ENCODE measurements at regions not wholly inside any gene's neighbourhood (a gene's known extent, or its start where the extent isn't known, plus 50 kb on each side); places are given as distances from the start of the nearest gene placed in this dataset.

DNA sequence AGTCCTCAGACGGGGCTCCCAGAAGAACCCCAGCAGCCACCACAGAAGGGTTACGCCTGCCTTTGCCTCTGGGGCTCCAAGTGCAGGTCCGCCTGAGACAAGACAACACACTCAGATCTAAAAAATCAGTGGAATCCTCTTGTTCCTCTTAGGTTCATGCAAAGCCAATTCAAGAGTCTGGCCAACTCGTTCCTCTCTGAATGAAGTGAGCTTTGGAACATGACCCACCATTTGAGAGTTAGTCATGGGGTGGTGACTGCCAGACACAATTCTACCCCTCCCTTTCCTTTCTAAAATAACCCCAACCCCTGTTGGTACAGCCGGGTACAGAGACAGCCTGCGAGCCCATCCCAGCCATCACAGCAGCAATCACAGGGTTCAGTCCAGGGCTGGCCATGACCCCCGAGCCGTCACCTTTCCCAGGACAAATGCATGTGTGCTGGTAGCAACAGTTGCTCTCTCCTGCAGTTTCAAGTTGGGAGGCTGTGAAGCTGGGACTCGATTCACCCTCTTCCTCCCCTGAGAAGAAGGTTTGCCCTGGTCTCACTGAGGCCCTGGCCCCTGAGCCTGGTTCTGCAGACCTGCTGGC, 183.1 kb upstream of the SH3BP4 start:
- DNase-seq (ENCODE audit: low read depth in 2 of 2) = no peak

DNA sequence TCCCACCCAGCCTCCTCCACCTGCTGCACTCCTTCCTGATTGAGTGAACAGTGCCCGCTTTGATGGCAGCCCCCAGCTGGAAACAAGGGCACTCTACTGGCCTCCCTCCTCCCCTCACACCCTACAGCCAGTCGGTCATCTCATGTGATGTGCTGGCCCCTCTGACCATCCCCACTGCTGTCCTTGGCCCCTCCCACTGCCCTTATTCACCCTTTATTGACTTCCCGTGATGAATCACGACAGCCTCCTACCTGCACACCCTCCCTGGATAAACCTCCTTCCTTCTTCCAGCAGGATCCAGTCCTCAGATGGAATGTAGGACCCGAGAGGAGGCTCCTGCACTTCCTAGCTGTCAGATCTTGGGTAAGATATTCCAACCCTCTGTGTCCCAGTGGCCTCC, 186.5 kb upstream of the SH3BP4 start:
- DNase-seq (ENCODE audit: low read depth in 2 of 2) = no peak

DNA sequence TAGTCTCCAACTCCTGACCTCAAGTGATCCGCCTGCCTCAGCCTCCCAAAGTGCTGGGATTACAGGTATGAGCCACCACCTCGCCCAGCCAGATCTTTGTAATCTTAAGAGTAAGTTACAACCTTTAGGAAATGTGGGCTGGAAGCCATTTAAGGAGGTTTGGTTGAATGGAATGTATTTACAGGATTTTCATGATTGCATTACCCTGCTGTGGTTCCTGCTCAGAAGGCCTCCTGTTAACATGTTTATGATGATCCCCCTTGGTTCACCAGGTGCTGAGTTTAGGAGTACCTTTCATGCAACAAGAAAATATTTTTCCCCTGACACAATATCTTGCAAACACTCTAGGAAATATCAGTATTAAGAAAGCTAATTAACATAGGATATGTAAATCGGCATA, 187.4 kb upstream of the SH3BP4 start:
- no peak for DNase-seq (ENCODE audit: low read depth in 2 of 2)

DNA sequence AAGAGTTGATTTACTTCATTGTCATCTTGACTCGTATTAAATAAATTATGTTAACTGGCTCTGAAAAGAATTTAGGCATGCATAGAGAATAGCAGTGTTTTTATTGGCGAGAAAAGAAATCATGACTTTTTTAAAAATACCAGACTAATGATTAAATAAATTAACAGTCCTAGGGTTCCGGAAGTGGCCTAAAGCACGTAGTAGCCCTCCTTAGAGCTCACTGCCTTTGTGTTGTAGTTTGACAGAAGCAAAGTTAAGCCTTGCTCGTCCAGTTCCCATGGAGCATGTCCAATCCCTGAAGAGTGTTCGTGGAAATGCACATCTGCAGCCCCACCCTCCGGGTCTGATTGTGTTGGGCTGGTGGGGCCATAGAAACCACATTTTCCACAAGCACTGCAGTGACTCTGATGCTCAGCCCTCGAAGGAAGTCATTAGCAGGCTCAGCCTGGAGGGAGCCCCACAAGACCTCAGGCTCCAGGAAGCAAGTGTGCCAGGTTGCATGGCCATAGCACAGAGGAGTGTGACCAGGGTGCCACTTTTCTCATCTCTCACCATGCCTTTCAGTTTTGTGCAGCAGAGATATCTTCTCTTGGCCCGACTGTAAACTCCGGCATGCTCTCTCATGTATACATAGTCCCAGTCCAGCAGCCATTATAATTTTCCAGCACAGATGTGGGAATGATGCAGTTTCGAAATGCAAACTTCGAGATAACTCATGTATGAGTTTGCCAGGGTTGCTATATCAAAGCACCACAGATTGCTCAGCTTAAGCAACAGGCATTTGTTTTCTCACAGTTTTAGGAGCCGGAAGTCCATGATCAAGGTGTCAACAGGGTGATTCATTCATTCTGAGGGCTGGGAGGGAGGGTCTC, 188.6 kb upstream of the SH3BP4 start:
- no peak for DNase-seq (ENCODE audit: low read depth in 2 of 2)

DNA sequence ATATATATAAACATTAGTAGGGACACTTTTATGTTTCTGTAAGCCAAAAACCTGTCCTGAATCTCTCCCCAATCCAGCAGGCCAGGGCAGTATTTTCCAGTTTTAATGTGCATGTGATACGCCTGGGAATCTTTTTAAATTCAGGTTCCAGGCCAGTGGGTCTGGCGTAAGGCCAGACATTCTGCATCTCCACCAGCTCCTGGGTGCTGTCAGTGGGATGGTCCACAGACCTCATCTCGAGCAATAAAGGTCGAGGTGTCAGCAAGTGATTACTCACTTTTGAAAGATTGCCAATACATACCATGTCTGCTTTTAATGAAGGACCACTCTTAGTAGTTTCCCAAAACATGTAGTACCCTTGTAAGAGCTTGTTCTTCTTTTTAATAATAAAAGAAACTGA, 189.9 kb upstream of the SH3BP4 start:
- DNase-seq (ENCODE audit: low read depth in 2 of 2) = no peak

DNA sequence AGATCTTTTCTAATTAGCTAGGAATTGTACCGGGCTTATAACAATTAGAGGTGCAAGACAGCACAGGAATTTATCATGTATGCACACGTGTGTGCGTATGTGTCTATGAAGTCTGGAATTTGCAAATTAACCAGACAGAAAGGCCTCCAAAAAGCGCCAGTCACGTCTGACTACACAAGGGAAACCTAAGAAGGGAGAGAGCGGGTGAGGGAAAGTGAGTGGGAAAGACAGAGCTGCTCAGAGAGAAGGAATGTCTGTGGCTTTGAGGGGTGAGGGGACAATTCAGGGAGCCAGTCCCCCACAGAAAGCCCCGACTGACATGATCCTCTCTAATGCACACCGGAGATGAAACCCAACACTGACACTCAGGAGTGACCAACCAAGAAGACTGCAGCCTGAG, 197.7 kb upstream of the SH3BP4 start:
- DNase-seq (ENCODE audit: low read depth in 2 of 2) = no peak

DNA sequence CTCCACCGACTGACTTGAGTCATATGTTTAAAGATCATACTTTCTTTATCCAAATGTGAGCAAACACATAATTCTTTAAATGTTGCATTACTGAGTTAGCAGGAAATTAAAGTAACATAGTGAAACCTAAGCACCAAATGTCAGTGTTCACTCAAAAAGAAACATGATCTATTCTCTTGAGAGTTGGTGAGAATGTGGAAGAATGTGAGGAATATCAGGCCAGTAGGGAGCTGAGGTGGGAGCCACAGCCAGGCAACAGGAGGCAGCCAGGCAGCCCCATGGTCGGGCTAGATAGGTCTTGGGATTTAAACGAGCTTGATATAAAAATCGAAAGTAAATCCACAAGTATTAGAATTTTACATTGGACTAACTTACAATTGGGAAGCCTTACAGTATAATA, 198.1 kb upstream of the SH3BP4 start:
- no peak for DNase-seq (ENCODE audit: low read depth in 2 of 2)

DNA sequence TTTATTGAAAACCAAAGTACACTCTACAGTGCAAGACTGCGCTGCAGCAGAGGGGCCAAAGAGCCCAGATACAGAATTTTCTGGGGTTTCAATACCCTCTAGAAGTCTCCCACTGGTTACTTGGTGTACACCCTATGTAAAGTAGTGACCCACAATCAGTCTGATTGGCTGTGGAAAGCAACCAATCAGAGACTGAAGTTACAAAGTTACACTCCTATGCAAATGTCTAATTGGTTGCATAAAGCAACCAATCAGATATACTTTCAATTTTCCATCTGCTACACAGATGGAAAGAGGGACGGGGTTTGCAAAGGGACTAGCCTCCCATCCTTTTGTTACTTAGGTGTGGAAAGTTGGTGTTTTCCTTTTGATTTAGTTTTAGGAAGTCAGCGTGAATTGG, 198.9 kb upstream of the SH3BP4 start:
- no peak for DNase-seq (ENCODE audit: low read depth in 2 of 2)

DNA sequence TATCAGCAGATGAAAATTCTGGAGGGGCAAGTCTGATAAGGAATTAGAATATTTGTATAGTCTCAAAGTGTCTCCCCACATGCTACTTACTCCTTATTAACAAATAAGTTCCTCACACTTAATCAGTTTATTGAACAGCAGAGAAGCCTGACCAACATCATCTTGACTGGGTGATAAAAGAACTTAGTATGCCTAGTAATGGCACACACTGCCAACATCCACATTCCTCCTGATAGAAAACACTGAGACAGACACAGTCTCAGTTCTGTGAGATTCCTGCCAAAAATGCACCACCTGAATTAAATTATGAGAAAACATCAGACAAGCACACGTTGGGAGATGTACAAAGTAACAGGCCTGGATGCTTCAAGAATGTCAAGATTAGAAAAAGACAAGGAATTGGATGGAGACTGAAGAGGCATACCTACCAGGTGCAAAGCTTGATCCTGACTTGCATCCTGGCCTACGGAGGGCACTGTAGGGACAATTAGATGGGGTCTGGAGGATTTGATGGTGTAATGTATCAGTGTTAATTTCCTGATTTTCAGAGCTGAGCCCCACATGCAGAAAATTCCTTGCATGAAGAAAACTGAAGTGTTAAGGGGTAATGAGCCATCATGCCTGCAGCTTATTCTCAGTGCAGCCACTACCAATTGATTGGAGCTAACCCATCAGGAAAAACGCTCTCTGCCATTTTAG, 200.4 kb upstream of the SH3BP4 start:
- no peak for DNase-seq (ENCODE audit: low read depth in 2 of 2)

DNA sequence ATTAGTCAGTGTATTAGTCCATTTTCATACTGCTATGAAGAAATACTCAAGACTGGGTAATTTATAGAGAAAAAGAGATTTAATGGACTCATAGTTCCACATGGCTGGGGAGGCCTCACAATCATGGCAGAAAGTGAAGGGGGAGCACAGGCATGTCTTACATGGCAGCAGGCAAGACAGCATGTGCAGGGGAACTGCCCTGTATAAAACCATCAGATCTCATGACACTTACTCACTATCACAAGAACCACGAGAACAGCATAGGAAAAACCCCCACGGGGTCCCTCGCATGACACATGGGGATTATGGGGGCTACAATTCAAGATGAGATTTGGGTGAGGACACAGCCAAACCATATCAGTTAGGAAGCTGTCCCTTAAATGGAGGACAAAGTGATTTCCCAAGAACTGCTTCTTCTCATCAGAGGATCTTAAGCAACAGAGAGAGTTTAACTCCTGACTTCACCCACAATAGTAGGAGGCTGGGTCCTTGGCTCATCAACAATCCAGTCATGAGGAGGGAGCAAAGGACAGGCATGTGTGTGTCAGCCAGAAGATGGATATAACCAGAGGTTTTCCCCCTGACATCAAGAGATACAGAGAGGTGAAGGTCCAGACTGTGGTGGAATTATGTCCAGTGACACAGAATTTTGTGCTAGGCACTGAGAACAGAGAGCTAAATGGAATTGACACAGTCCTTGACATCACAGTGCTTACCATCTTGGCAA, 203.8 kb upstream of the SH3BP4 start:
- no peak for DNase-seq (ENCODE audit: low read depth in 2 of 2)

DNA sequence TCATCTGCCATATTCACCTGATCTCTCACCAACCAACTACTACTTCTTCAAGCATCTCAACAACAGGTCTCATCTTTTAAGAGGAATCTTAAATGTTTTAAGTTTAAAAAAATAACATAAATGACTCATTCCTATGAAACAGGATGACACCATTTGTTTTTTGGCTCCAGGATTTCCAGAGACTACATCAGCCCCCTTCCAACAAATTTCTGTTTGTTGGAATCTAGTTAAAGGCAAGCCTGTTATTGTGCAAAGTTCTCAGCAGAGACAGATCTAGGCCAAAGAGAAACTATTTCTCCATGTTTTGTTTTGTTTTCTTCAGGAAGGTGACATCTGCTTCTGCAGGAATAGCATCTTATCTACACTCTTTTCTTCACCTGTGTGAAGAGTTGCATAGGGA, 204.8 kb upstream of the SH3BP4 start:
- no peak for DNase-seq (ENCODE audit: low read depth in 2 of 2)

DNA sequence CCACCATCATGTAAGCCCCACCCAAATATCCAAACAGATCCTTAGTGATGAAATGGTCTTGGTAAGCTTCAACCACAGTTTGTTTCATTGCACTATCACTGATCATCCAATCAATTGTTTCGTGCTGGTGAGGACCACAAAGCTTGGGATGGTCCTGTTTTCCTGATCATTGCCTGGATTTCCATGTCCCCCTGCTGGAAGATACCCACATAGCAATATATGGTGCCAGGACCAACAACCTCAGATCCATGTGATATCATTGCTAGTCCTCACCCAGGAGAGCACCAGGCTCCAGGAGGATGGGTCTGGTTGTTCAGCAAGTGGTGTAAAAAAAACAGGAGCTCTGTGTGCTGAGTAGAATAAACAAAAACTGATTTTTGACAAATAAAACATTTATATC, 206.5 kb upstream of the SH3BP4 start:
- DNase-seq (ENCODE audit: low read depth in 2 of 2) = no peak

DNA sequence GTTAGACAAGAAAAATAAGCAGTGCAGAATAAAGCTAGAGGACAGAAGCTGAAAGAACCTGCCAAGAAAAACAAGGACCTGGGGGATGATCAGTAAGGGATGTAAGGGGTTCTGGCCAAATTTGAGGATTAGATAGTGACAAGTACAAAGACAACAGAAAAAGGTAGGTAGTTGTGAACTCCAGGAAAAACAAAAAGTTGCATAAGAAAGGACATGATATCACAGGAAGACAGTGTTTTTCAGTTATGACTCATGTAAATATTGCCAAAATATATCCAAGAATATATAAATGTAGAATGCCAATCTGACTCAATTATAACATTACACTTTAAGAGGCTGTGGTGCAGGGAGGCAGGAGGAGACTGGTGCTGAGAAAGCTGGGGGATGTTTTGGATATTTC, 209.8 kb upstream of the SH3BP4 start:
- DNase-seq (ENCODE audit: low read depth in 2 of 2) = no peak

DNA sequence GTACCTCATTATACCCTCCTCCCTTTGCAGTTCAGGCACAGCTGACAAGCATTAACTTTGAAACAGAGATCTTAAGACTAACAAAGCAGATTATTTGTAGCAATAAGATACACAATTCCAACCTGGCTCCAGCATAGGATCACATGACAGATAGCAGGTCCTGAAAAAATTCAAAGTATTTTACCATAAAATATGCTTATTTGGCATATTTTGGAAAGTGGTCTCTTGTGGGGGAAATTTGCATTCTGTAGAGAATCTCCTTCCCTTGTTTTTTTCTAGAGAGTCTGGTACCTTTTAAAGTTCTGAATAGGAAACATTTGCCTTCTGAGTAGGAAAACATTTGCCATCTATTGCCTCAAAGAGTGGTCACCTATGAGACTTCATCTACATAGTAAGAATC, 212.8 kb upstream of the SH3BP4 start:
- DNase-seq (ENCODE audit: low read depth in 2 of 2) = no peak

DNA sequence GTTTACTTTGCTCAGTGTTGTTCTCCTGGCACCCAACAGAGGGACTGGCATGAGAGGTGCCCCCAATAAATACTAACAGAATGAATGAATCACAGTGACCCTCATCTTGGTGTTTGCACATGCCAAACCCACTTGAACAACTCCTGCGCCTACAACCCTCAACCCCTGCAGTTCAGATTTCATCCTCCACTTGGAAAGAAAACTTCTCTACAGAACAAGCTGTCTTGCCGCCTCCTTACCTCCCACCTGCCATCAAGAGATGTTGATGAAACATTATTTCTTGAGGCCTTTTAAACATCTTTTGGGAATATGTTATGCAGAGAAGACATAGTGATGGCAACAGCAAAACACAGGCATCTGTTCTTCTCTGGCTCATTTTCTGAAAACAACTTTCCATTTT, 216.0 kb upstream of the SH3BP4 start:
- no peak for DNase-seq (ENCODE audit: low read depth in 2 of 2)

DNA sequence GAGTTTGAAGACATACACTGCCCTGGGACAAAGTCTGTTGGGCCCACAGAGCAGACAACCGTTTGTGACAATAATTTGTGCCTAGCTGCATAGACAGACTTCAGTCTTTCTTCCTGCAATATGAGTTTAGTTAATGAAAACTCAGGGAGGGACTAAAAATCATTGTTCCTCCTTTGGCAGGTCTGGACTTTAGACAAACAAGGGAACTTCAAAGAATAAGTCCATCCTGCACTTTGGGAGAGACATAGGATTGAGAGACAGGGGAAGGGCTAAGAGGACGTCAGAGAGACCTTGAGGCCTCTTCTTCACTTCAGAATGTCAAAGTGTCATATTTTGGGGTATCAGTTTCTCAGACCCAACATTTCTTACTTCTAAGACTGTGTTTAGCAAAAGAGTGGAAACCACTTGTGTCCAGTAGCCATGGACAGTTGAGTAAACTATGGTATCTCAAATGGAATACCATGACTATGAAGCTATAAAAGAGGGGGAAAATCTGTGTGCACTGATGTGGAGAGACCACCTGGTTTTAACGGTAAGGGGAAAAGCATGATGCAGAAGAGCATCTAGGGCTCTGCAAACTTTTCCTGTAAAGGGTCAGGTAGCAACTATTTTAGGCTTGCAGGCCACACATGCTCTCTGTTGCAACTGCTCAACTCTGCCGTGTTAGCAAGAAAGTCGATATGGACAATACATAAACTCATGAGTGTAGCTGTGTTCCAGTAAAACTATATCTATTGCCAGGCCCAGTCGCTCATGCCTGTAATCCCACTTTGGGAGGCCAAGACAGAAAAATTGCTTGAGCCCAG, 217.8 kb upstream of the SH3BP4 start:
- DNase-seq (ENCODE audit: low read depth in 2 of 2) = no peak

DNA sequence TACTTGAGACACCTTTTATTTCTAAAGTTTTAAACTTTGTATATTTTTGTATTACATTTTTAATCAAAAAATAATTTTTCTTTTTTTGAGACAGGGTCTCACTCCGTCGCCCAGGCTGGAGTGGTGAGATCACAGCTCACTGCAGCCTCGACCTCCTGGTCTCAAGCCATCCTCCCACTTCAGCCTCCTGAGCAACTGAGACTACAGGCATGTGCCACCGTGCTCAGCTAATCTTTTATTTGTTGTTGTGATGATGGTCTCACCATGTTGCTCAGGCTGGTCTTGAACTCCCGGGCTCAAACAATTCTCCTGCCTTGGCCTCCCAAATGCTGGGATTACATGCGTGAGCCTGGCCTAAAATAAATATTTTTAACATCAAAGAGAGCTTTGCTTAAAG, 218.7 kb upstream of the SH3BP4 start:
- DNase-seq (ENCODE audit: low read depth in 2 of 2) = no peak

DNA sequence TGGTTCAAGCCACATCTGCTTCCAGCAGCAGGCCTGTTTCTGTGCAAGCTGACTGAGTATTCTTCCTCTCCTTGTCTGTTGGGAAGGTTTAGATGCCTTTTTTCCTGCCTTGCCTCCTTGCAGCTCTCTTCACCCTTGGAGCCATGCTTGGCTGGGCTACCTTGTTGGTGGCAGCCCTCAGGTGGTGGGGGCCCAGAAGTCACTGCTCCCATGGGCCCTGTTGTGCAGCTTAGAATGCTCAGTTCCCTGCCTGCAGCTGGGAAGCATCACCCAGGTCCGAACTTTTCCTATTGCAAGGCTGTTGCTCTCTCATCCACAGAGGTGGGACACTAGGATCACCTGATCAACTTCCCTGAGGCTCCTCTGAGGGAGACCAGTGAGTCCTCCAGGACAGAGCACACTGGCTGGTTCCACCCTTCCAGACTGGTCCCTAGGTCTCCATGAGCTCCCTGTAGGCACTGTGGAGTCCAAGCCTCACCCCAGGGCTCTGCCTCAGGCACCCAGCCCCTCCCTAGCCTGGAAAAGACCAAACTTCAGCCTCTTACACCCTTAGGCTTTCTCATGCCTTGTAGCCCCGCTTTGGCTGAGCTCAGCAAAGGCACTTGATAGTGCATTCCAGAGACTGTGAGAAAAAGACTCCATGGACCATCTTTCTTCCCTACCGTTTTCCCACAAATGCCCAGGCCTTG, 219.3 kb upstream of the SH3BP4 start:
- no peak for DNase-seq (ENCODE audit: low read depth in 2 of 2)

DNA sequence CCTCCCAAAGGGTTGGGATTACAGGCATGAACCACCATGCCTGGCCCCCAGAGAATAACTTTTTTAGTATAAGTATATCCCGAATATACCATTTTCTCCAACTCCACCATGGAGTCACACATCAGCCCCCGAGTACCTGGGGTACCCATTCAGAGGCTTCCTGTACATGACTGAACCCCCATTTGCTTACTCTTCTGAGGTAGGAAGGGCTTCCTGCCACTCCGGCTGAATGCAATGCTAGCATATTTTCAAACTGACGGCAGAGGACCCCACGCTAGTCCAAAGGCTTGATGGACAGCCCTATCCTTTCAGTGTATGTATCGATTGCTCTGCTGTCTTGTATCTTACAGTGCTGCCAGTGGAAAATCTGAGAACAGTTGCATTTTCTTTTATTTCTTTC, 220.6 kb upstream of the SH3BP4 start:
- DNase-seq (ENCODE audit: low read depth in 2 of 2) = no peak

DNA sequence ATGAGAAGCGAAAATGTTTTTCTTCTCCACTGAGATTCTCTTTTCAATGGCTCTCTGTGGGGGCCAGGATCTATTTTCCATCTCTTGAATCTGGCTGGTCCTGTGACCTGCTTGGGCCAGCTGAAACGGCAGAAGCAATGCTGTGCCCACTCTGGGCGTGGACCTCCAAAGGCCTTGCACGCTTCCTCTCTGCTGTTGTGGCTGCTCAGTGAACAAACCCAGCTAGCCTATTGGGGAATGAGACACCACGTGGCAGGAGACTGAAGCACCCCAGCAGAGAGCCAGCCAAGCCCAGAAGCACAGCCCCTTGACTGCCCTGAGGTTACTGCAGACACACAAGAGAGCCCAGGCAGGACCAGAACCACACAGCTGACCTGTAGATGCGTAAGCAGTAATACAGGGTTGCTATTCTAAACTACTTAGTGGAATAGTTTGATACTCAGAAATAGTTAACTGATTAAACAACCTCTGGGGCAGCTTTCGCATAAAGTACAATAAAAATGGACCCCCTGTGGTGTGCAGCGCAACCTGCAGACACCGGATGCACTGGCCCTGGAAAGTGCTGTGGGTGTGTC, 221.7 kb upstream of the SH3BP4 start:
- DNase-seq (ENCODE audit: low read depth in 2 of 2) = no peak
